Gastrocnemius medialis (tissue), 4 donors: ENCODE measurements at regions not wholly inside any gene's neighbourhood (a gene's known extent, or its start where the extent isn't known, plus 50 kb on each side); places are given as distances from the start of the nearest gene placed in this dataset.

Experiments used
- CTCF ChIP-seq, 5 experiments: fragments of 450-650 bp in 3 of 5; fragments of 200-600 bp in 2 of 5; sonication (generic) in 2 of 5; IDR thresholded peaks in 4 of 5; conservative IDR thresholded peaks in 1 of 5; 1 replicate in 4 of 5; 2 replicates in 1 of 5; pipeline ENCODE4 v1.5.1; 2016 to 2019; ENCODE audit warnings: antibody characterized with exemption in 5 of 5, mild to moderate bottlenecking in 3 of 5, moderate library complexity in 3 of 5
- POLR2A ChIP-seq, 2 donors: fragments of 450-650 bp; IDR thresholded peaks; one replicate each; pipeline ENCODE4 v1.6.1; 2017; ENCODE audit warnings: antibody characterized with exemption in 2 of 2, mild to moderate bottlenecking in 2 of 2, moderate library complexity in 2 of 2

GRCh38 chr17:71869293-71869692 lies 251.5 kb upstream of the SOX9 start:
- TF ChIP-seq POLR2A (IDR thresholded peaks at IDR 0.05) (no peak), CTCF (IDR thresholded peaks at IDR 0.05 in 4 of 5, conservative IDR thresholded peaks at IDR 0.05 in 1 of 5) (no peak)
